Stimulated activated CD4-positive, alpha-beta T cell treated with anti-CD3 and anti-CD28 coated beads, Interleukin-1b, Interleukin-23, amount 100 ng/mL, for 1 hour (primary cell): ENCODE measurements at regions not wholly inside any gene's neighbourhood (a gene's known extent, or its start where the extent isn't known, plus 50 kb on each side); places are given as distances from the start of the nearest gene placed in this dataset.

Experiments used
- DNase-seq, 2 donors: peaks; one replicate each; pipeline ENCODE4 v3.0.0-alpha.2; 2020; ENCODE audit warnings: low read depth in 2 of 2

DNA sequence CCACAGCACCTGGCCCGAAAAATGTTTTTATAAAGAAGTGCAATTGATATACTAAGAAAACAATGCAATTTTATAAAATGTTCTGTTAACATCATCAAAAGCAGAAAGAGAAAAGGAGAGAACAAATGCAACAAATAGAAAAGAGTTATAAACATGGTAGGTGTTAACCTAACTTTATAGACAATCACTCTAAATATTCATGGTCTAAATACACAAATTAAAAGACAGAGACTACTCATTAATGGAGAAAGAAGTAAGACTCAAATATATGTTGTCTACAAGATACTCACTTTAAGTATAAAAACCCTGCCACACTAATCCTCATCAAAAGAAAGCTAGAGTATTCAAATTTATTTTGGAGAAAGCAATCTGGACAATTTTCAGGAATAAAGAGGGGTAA, 425.3 kb upstream of the ANKRD30A start:
- no peak for DNase-seq

GRCh38 chr10:36692759-36693158, 432.6 kb upstream of the ANKRD30A start:
- DNase-seq: no peak

DNA sequence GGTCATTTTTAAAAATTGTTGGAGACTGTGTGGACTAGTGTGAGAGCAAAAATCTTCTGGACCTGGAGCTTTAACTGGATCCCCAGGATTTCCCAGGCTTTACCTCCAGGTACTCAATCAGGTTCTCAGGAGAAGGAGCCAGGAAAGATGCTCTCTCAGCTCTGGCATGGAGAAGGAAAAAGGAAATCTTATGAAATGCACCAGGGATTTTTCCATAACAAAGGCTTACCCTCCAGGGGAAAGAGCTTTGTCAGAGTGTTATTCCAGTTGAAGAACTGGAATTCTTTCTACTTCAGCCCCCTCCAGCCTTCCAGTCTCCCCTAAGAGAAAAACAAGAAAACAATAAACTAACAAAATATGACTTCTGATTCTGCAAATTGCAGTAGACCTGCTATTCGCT, 436.7 kb upstream of the ANKRD30A start:
- DNase-seq: no peak

DNA sequence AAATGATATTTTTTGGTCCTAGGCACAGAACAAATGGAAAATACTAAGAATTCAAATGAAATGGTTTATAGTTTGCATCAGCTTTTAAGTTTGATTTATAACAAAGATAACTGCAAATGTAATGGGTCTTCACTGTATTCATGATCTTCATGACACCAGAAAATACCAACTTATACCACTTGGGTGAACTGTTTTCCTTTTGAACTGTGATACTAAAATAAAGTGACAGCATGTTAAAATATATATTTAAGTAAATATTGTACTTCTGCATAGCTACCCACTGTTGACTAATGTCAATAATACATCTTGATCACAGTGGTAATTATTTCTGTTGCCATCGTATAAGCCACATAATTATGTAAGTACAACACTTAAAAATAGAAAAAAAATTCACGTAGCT, 442.0 kb upstream of the ANKRD30A start:
- no peak for DNase-seq

GRCh38 chr10:36681751-36682632, 443.4 kb upstream of the ANKRD30A start:
- no peak for DNase-seq

DNA sequence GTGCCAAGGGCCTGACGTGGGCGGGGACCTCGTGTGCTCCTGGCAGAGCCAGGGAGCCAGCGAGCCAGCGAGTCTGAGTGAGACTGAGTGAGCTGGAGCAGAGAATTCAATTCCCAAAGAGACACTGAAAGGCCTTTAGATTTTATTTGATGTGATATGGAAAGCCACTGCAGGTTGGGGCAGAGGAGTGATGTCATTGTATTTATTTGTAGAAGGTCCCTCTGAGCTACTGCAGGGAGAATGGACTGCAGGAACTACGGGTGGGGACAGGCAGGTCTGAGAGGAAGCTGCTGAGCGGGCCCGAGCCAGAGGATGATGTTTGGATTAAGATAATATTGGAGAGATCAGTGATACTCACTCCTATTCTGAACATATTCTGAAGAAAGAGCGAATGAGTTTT, 445.8 kb upstream of the ANKRD30A start:
- no peak for DNase-seq

- no peak for DNase-seq
Measured at GRCh38 chr10:36677431-36677768, 448.0 kb upstream of the ANKRD30A start.

DNA sequence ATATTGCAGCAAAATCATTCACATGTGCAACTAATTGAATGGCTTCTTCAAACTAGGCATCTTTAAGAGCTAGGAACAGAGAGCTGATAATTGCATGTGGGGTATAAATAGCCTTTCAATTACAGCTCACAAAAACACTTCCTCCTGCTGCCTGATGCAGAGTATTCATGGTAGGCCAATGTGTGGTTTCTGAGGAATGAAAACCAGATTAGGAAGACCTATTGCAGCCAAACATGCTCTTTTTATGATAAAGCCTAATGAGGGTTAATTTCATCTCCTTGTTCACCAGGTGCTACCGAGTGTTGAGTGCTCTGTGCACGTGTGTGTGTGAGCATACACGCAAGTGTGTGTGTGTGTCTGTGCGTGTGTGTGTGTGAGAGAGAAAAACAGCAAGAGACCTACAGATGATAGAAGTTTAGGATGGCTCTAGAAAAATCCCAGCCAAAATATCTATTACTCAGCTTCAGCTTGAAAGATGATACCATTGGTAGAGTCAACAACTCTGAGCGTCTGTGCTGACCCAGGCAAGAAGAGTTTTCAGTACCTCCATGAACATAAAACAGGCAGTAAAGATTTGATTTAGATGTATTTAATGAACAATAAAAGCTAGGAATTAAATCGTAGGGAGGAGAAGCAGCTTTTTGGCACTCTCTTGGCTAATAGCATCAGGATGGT, 448.5 kb upstream of the ANKRD30A start:
- no peak for DNase-seq

DNA sequence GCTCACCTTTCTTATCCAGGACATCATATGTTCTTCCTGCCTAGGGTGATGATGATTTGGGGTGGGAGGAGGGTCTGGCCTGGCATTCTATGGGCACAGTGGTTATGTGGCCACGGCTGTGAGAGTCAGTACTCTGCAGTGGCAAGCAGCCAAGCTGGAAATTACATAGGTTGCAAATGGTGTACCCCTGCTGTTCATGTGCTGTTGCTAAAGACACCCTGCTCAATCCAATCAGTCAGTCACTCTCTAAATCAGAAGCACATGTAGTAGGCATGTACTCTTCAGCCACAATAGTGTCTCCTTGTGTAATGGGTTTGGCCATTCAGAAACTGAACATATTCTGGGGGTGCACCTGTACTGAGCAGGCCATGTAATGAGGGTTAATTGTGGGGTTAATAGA, 449.1 kb upstream of the ANKRD30A start:
- no peak for DNase-seq

GRCh38 chr10:36675458-36675880, 449.9 kb upstream of the ANKRD30A start:
- DNase-seq: no peak

DNA sequence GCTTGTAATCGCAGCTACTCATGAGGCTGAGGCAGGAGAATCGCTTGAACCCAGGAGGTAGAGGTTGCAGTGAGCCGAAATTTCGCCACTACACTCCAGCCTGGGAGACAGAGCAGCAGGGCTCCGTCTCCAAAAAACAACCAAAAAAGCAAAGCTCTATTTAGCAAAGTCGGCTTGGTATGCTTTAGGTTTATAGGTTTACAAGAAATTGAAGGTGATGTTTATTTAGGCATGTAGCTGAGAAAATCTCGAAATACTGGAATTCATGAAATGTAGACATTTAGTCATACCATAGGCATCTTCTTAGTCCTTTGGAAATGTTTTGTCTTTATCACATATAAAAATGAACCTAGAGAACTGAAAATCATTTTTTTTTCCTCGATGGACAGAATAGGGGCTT, 453.8 kb upstream of the ANKRD30A start:
- no peak for DNase-seq

DNA sequence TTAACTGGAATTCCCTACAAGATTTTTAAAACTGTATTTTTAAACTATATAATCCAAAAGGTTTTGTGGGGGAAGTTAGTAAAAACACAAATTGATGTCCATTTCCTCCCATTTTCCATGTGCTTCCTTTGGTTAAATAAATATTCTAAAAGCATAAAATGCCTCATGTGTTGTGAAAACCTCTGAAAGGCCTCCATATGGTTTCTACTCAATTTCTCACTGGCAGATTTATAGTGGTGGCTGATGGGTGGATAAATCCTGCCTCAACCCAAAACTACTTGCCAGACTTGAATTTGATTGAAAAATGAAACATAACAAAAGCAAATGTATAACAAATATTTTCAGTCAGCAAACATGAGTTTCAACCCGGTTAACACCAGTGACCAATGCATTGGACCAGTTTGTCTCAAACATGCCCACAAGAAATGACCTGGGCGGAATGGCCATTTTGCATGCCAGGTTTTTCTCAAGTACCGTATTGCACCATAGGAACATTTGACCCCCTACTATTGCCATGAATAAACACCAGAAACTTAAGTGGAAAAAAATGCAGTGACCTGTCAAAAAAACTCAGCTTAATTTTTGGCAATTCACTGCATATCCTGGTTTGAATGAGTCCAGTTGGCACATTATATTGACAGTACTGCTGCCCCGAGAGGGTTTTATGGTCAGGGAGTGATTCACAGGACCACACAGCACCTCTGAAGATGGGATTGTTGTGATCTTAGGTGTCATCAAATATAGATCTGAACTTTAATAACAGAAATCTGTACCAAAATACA, 454.6 kb upstream of the ANKRD30A start:
- DNase-seq: no peak

DNA sequence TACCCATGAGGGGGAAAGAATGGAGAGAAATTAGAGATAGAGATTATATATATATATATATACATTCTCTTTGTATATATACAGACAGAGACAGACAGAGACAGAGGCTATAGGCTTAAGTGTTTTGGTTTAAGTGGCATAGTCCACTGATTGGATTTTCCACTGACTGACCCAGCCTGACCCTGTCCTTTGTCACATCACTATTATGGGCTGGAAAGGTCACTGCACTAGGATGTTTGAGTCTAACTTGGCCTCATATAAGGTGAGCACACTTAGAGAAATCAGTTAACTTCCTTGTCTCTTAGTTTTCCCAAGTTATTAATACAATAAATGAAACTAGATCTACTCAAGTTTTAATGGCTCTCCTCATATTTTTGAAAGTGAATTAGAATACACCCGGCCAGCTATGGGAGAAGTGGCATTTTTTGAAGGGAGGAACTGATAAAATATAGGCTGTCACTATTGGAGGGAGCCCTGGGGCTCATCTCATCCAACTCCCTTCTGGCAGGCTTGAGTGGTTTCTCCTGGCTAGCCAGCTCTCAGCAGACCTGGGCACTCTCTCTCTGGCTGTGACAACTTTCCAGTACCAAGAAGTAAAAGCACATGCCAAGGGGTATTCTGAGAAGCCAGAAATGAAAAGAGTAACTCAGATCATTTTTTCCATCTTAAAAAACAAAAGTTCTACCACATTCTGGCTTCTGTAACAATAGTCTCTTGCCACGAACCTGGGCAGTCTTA, 455.6 kb upstream of the ANKRD30A start:
- DNase-seq: no peak

DNA sequence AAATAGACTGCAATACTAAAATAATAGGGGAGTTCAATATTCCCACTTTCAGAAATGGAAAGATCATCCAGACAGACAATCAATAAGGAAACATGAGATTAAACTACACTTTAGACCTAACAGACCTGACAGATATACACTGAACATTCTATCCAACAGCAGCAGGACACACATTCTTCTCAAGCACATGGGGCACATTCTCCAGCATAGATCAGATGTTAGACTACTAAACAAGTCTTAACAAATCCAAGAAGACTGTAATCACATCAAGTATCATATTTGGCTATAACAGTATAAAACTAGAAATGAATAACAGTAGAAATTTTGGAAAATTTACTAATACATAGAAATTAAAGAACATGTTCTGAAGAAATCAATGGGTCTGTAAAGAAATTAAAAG, 458.9 kb upstream of the ANKRD30A start:
- DNase-seq: no peak

DNA sequence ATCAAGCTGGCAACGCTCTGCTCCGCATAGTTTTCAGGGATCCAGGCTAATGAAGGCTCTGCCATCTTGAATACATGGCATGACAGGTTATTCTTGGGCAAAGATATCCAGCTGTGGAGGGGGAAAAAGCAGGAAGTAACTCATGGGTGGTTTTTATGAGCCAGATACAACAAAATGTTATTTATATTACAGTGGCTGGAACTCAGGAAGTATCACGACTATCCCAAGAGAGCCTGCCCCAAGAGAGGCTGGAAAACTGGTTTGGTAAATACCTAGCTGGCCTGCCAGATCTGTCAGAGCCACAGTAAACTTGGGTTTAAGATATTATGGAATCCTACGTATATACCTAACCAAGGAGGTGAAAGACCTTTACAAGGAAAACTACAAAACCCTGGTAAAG, 462.8 kb upstream of the ANKRD30A start:
- DNase-seq: no peak

DNA sequence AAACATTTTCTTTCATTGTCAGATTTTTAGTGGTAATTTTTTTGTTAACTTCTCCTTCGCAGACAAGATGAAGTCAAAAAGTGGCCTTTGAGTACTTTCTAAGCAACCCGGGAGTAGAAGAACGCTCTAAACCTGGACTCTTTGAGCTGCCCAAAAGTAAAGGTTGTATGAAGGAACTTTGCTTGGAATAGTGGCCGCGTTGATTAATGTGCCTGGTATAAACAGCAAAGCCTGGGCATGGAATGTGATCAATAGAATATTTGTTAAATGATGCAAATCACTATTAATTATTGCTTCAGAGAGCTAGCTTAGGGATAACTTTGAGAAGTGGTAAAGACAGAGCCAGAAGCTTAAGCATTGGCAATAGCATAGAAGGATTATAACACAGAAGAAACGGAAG, 475.1 kb upstream of the ANKRD30A start:
- no peak for DNase-seq

DNA sequence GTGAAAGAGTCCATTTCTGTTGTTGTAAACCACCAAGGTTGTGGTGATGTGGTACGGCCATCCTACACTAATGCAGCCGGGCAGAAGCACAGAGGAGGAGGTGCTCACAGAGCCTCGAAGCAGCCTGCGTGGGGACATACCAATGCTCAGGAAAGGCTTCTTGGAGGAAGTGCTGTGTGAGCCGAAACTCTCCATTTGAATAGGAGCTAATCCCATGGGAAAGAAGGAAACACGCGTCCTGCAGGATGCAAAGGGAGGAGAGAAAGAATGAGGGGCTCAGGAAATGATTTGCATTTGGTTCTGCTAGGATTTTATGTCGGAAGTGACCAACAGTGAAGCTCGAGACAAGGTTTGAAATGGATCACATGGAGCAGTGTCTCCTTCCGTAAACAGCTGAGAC, 477.9 kb upstream of the ANKRD30A start:
- DNase-seq: no peak

DNA sequence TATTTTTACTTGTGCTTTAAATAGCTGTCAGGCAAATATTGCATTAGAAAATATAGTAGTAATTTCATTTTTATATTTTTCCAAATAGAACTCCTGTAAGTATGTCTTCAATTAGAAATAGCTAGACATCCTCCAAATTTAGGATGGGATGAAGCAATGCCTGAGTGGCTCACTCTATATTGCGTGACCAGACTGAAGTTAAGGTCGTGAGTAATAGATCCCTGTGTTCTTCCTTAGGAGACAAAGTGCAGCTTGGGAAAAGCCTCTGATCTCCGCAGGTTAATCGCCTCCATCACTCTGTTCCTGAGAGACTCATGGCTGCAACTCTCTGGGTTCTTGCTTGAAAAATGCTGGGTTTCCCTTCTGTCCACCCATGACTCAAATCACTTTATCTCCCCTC, 484.8 kb upstream of the ANKRD30A start:
- no peak for DNase-seq

DNA sequence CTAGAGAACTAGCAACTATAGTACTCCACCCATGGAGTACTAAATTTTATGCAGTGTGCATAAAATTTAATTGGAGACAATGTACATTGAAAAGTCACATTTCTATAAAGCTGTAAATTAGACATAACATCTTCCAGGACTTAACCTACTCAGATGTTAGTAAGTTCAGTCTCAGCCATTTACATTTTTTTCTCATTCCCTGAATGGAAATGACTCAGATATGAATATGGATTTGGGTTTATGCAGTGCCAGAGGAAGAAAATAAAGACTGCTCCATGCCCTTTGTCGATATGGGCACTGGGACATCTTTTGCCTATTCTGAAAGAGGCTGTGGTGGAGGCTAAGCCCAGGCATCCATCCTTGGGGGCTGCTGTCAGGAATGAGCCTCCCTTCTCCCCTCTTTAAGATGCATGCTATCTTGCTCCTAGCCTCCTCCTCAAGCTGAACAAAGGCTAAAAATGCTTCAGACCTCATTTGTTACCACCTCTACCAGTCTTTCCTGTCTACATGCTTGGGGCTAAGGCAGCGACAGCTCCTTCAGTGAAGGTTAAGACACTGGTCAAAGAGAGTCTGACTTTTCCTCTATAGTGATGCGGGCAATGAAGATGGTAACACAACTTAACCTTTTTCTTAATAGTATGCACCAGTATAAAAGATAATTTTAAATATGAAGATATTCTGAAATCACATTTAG, 486.8 kb upstream of the ANKRD30A start:
- DNase-seq: no peak

DNA sequence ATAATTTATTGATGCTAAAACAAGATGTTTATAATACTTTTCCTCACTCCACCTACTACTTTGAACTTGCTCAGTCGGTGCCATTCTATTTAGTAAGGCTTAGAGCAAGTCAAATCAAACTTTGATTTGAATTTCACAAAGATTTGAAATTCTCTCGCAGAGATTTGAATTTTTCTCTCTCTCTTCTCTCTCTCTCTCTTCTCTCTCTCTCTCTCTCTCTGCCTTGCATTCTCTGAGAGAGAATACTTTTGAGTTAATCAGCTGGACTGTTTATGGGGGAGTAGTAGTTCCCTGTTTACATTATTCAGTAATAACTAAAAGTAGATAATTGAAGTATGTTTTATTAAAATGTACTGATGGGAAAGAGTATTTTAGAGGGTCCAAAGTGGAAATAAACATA, 488.5 kb upstream of the ANKRD30A start:
- DNase-seq: no peak

GRCh38 chr10:36636285-36636839, 489.0 kb upstream of the ANKRD30A start:
- DNase-seq: no peak
